Esophagus muscularis mucosa (tissue), 3 donors: ENCODE measurements at regions not wholly inside any gene's neighbourhood (a gene's known extent, or its start where the extent isn't known, plus 50 kb on each side); places are given as distances from the start of the nearest gene placed in this dataset.

ENCODE experiments used
- POLR2A ChIP-seq: fragments of 450-650 bp; IDR thresholded peaks from one replicate; pipeline ENCODE4 v1.6.1; 2017; ENCODE audit warnings: antibody characterized with exemption, moderate library complexity, mild to moderate bottlenecking, low read depth
- TF ChIP-seq, protein P1 (sequence below), 3 experiments: fragments of 200-600 bp in 2 of 3; fragments of 450-650 bp in 1 of 3; sonication (generic) in 2 of 3; IDR thresholded peaks; one replicate each; pipeline ENCODE4 v1.5.1; 2017 to 2019; ENCODE audit warnings: antibody characterized with exemption in 3 of 3, mild to moderate bottlenecking in 2 of 3, moderate library complexity in 1 of 3

DNA sequence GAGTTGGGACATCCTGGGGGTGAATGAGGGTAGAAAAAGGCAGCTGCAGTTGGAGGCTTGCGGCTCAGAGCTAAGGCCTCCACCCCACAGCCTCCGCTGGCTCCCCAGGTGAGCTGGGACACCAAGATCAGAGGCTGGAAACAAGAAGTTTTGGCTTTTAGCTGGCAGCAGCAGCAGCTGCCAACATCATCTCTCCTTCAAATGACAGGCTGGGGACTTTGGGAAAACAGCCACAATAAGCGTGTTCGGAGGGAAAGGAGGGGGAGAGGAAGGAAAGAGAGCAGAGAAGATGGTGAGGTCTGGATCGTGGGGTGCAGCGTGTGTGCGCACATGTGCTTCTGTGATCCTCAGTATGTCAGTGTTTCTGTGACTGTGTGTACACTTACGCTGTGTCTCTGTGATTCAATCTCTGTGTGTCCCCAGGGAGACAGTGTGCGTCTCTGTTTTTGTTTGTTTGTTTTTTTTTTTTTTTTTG lies 62.0 kb upstream of the RASD2 start:
- TF ChIP-seq POLR2A = no peak
- TF ChIP-seq, protein P1, sequence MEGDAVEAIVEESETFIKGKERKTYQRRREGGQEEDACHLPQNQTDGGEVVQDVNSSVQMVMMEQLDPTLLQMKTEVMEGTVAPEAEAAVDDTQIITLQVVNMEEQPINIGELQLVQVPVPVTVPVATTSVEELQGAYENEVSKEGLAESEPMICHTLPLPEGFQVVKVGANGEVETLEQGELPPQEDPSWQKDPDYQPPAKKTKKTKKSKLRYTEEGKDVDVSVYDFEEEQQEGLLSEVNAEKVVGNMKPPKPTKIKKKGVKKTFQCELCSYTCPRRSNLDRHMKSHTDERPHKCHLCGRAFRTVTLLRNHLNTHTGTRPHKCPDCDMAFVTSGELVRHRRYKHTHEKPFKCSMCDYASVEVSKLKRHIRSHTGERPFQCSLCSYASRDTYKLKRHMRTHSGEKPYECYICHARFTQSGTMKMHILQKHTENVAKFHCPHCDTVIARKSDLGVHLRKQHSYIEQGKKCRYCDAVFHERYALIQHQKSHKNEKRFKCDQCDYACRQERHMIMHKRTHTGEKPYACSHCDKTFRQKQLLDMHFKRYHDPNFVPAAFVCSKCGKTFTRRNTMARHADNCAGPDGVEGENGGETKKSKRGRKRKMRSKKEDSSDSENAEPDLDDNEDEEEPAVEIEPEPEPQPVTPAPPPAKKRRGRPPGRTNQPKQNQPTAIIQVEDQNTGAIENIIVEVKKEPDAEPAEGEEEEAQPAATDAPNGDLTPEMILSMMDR (IDR thresholded peaks at IDR 0.05) = no peak
